Tibial nerve (tissue), 3 donors: ENCODE measurements at regions not wholly inside any gene's neighbourhood (a gene's known extent, or its start where the extent isn't known, plus 50 kb on each side); places are given as distances from the start of the nearest gene placed in this dataset.

Source experiments
- EP300 ChIP-seq, 2 donors: sonication (generic); formaldehyde crosslinking; IDR thresholded peaks; one replicate each; pipeline ENCODE4 v1.6.1; 2017; ENCODE audit warnings: antibody characterized with exemption in 2 of 2, mild to moderate bottlenecking in 1 of 2
- POLR2A ChIP-seq, 2 donors: fragments of 450-650 bp; IDR thresholded peaks; one replicate each; pipeline ENCODE4 v1.6.1; 2017; ENCODE audit warnings: antibody characterized with exemption in 2 of 2, mild to moderate bottlenecking in 2 of 2, moderate library complexity in 2 of 2

DNA sequence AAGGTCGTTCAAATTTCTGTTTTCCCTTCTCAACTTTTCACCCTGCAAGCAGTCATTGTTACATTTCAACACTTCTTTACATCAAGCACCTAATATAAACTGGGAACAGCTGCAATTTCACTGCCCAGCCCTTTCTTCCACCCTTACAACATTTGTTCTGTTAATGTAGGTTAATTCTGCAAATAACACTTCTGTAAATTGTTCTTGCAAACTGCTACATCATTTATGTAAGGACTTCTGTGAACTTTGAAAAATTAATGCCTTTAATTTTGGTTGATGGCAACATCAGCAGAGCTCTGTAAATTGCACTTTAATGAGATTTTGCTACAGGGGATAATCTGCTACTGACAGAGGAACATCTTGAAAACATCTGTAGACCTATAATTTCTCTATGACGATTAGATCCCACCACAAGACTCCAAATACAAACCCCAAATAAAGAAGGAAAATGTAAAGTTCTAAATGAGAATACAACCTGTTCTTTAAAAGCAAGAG is 93.5 kb downstream of the ZIC4 start:
- TF ChIP-seq POLR2A (IDR thresholded peaks at IDR 0.05): no peak
- TF ChIP-seq EP300 (IDR thresholded peaks at IDR 0.05): no peak
